HFFc6 (cell line): ENCODE measurements at regions not wholly inside any gene's neighbourhood (a gene's known extent, or its start where the extent isn't known, plus 50 kb on each side); places are given as distances from the start of the nearest gene placed in this dataset.
A peak's percentile ranks its signal among the peaks of the same experiment; 100 is the strongest.

Source experiments
- DNase-seq: peaks from one replicate; pipeline ENCODE4 v3.0.0-alpha.2; 2018
- H3K27ac Mint-ChIP-seq: 2 replicates; pipeline ENCODE4 v1.8.0; 2020; ENCODE audit warnings: mild to moderate bottlenecking, mixed read lengths
- H3K27me3 Mint-ChIP-seq: 2 replicates; pipeline ENCODE4 v1.8.0; 2021; ENCODE audit warnings: mild to moderate bottlenecking, moderate library complexity, mixed read lengths; ENCODE audit not compliant: insufficient read depth
- H3K36me3 Mint-ChIP-seq: 2 replicates; pipeline ENCODE4 v1.8.0; 2021; ENCODE audit warnings: low read depth, mixed read lengths
- H3K4me1 Mint-ChIP-seq: 2 replicates; pipeline ENCODE4 v1.8.0; 2020; ENCODE audit warnings: low read depth, mixed read lengths
- H3K4me3 Mint-ChIP-seq: 2 replicates; pipeline ENCODE4 v1.8.0; 2020; ENCODE audit warnings: mild to moderate bottlenecking, moderate library complexity, mixed read lengths
- H3K9me3 Mint-ChIP-seq: 2 replicates; pipeline ENCODE4 v1.8.0; 2020; ENCODE audit warnings: mild to moderate bottlenecking, mixed read lengths
- CTCF ChIP-seq: fragments of 200-600 bp; sonication (generic); IDR thresholded peaks from 2 replicates; pipeline ENCODE4 v1.5.0; 2021; ENCODE audit warnings: antibody characterized with exemption, mild to moderate bottlenecking

DNA sequence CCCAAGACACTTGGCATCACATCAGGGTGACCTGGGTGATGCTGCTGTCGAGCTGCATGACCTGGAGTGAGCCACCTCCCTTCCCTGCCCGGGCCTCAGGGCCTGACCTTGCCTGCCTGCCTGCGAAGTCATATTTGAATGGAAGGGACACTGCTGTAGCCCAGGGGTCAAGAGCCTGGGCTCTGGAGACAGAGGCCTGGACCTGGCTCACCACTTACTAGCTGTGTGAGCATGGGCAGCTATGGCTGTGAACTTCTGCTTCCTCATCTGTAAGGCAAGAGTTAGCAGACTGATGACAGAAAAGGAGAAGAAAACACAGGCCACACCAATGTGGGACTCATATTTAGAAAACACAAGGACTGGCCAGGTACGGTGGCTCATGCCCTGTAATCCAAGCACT is 118.7 kb downstream of the ZFP36L2 start:
- no peak for TF ChIP-seq CTCF
- Mint-ChIP-seq H3K27ac (peak overlapping the region; percentile 41; the same call in 1 of the 2 replicates), H3K36me3 (peaks cover 5% of the 10 kb centered on the region), H3K9me3 (peaks cover under 1% of the 10 kb centered on the region; the same call in 1 of the 2 replicates), H3K4me3 (no peak overlapping the region), H3K4me1 (peaks cover 50% of the 10 kb centered on the region), H3K27me3 (no peaks in the 10 kb centered on the region)
- no peak for DNase-seq

DNA sequence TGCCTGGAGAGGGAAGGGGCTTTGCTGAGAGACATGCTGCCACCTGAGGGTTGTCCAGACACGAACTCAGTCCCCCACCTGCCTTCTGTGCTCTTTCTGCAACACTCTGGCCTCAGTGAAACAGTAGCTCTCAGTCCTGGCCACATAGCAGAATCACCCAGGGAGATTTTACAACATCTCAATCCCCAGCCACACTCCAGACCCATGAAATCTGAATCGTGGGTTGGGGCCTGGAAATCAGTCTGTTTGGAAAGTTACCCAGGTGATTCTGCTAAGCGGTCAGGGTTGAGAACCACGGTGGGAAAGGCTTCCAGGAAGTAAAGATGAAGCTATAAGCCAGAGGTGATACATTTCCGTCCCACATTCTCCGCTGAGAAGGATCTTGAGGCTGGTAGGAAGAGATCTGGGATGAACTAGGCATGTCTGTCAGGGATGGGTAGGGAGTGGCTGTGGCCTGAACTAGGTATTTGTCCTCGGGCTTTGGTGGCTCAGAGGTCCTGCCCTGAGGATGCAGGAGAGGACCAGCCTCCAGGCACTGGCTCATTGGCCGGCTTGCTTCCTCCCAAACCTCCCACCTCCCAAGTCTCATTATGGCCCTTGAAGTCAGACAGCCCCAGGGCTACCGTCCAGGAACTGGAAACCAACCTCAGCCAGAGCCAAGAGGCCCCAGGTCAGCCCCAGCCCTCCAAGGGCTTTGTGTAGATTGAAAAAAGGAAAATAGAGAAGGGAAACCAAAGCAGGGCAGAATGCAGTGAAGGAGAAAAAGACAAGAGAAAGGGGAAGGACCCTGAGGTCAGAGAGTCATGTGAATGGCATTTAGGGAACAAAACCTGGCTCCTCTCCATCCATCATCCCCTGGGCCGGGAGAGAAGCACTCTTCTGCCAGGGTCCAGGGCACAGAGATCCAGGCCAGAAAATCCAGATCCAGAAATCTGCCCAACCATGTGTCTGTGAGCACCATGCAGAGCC is 119.6 kb downstream of the ZFP36L2 start:
- Mint-ChIP-seq H3K4me1 (peaks cover 57% of the 10 kb centered on the region), H3K27me3 (no peaks in the 10 kb centered on the region), H3K27ac (peak overlapping the region; percentile 41), H3K9me3 (no peaks in the 10 kb centered on the region; the same call in 1 of the 2 replicates), H3K36me3 (peaks cover 5% of the 10 kb centered on the region), H3K4me3 (no peak overlapping the region; the same call in 1 of the 2 replicates)
- DNase-seq = no peak
- TF ChIP-seq CTCF = no peak

DNA sequence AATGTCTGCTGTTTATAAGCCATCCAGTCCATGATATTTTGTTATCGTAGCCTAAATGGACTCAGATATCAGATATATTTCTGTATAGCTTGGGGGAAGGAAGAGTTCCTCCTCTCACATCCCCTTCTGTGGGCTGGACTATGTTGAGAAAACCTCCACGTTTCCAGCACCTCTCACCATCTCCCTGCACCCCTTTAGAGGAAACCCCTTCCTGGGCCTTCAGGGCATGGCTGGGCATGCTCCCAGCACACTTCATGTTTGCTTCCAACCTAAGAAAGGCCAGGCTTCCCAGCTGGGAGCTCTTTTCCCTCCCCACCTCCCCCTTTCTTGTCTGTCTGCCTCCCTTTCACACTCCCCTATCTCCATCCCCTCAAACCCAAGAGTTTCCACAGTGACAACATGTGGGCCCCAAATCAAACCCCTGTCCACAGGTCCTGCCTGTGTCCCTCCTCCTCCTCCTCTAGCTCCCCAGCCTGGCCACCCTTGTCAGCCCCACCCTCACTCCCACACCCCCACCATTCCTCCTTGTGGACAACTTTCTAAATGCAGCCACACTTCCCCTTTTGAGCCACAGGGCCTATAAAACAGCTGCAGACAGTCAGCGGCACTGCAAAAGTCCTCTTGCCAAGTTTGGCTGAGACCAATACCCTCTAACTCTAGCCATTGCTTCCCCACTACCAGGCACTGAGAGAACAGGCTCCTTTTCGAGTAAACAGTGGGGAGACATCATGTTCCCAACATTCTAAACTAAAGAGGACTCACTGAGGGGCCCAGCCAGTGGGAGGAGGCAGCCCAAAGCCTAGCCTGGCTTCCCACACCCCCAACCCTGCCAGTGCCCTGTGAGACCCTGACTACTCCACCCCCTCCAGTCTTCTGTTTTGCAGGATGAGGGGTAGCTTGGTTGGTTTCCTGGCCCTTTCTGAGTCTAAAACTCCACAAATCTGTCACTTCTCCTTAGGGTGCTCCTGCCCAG is 120.5 kb downstream of the ZFP36L2 start:
- peak overlapping the region; percentile 15 for H3K27ac Mint-ChIP-seq
- peak; percentile 63 for TF ChIP-seq CTCF
- no peak overlapping the region for H3K4me3 Mint-ChIP-seq
- no peaks in the 10 kb centered on the region for H3K27me3 Mint-ChIP-seq
- H3K9me3 Mint-ChIP-seq = no peaks in the 10 kb centered on the region; the same call in 1 of the 2 replicates
- no peak for DNase-seq
- H3K4me1 Mint-ChIP-seq = peaks cover 57% of the 10 kb centered on the region
- H3K36me3 Mint-ChIP-seq = peaks cover 5% of the 10 kb centered on the region

- Mint-ChIP-seq H3K36me3 (peaks cover 5% of the 10 kb centered on the region), H3K4me3 (no peak overlapping the region), H3K27ac (no peak overlapping the region), H3K4me1 (peaks cover 47% of the 10 kb centered on the region), H3K9me3 (no peaks in the 10 kb centered on the region; the same call in 1 of the 2 replicates), H3K27me3 (no peaks in the 10 kb centered on the region)
- peak; percentile 28; the same call in 1 of the 2 replicates for TF ChIP-seq CTCF
- no peak for DNase-seq
Observed at GRCh38 chr2:43104763-43105162, 121.6 kb downstream of the ZFP36L2 start.

- DNase-seq = no peak
- no peak overlapping the region for H3K27ac Mint-ChIP-seq
- no peaks in the 10 kb centered on the region for H3K27me3 Mint-ChIP-seq
- peaks cover 5% of the 10 kb centered on the region for H3K36me3 Mint-ChIP-seq
- H3K4me3 Mint-ChIP-seq = no peak overlapping the region
- no peaks in the 10 kb centered on the region; the same call in 1 of the 2 replicates for H3K9me3 Mint-ChIP-seq
- H3K4me1 Mint-ChIP-seq = peaks cover 40% of the 10 kb centered on the region
- no peak for TF ChIP-seq CTCF
Observed at GRCh38 chr2:43104106-43104505, 122.3 kb downstream of the ZFP36L2 start.
